Activated CD8-positive, alpha-beta T cell treated with anti-CD3 and anti-CD28 coated beads for 36 hours (primary cell): ENCODE measurements at regions not wholly inside any gene's neighbourhood (a gene's known extent, or its start where the extent isn't known, plus 50 kb on each side); places are given as distances from the start of the nearest gene placed in this dataset.

ENCODE experiments used
- ATAC-seq: fragments of 200-7000 bp; cut with Tn5 transposase; one replicate; pipeline ENCODE4 v1.10.0; 2021; ENCODE audit warnings: mild to moderate bottlenecking, moderate library complexity
- CTCF ChIA-PET: fragments of 350-600 bp; sonication (Branson Sonifier 250); formaldehyde crosslinking; loops from one replicate; lab custom pipeline; 2021; ENCODE audit warnings: antibody characterized with exemption; lab: Charles Lee
- POLR2A ChIA-PET: fragments of 350-600 bp; sonication (Branson Sonifier 250); formaldehyde crosslinking; loops from one replicate; lab custom pipeline; 2021; ENCODE audit warnings: antibody characterized with exemption; lab: Charles Lee
- DNase-seq: peaks from one replicate; pipeline ENCODE4 v3.0.0-alpha.2; 2020
- H3K27ac Mint-ChIP-seq: one replicate; pipeline ENCODE4 v1.8.0; 2021; ENCODE audit warnings: mild to moderate bottlenecking, mixed read lengths
- H3K27me3 Mint-ChIP-seq: one replicate; pipeline ENCODE4 v1.8.0; 2021; ENCODE audit warnings: mixed read lengths
- H3K36me3 Mint-ChIP-seq: one replicate; pipeline ENCODE4 v1.8.0; 2021; ENCODE audit warnings: low read depth, mixed read lengths
- H3K4me1 Mint-ChIP-seq: one replicate; pipeline ENCODE4 v1.8.0; 2021; ENCODE audit warnings: low read depth, mixed read lengths
- H3K4me3 Mint-ChIP-seq: one replicate; pipeline ENCODE4 v1.8.0; 2021; ENCODE audit warnings: mild to moderate bottlenecking, moderate library complexity, mixed read lengths
- H3K9me3 Mint-ChIP-seq: one replicate; pipeline ENCODE4 v1.8.0; 2021; ENCODE audit warnings: mixed read lengths
- intact Hi-C: fragments of 100-400 bp; cut with micrococcal nuclease; formaldehyde crosslinking; loops from one replicate; pipeline ENCODE4 v1.10.0; 2022
- TF ChIP-seq, protein P1 (sequence below): fragments of 200-600 bp; IDR thresholded peaks from one replicate; pipeline ENCODE4 v1.8.0; 2022; ENCODE audit warnings: antibody characterized with exemption, mild to moderate bottlenecking

DNA sequence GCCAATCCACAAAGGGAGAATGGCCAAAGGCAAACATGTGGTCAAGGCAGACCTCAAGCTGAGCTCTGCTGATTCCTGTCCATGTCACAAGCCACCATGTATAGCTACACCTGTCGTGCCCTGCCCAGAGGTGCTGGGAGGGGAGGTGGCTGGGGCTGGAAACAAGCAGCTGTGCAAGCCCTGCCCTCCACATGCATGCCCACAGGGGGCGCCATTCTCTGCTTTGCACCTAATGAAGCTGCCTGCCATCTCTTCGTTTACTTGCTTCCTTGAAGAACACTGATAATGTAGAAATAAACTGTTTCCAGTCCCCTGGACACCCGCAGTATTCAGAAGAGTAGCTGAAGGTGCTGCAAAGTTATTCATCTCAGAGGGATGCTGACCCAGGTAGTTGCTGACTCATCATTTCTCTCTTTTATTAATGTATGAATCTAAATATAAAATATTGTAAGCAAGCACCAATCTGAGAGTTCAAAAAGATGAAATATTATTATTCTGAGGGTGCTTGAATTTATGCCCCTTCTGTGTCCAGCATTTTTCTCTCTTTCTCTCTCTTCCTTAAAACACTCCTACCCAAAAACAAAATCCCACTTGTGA, 278.6 kb downstream of the ADGRA3 start:
- no peaks in the 10 kb centered on the region for H3K27me3 Mint-ChIP-seq
- ChIA-PET CTCF (interaction anchor here (0.5 to 2.3 kb wide), 5 partner anchors 9 to 447 kb away, joined by 3 to 9 read pairs (median 4); no protein-coding TSS in a partner anchor), POLR2A (no interaction called here)
- peaks cover 7% of the 10 kb centered on the region for H3K4me1 Mint-ChIP-seq
- peak; percentile 74 for DNase-seq
- H3K9me3 Mint-ChIP-seq, result peaks cover 2% of the 10 kb centered on the region
- TF ChIP-seq, protein P1, sequence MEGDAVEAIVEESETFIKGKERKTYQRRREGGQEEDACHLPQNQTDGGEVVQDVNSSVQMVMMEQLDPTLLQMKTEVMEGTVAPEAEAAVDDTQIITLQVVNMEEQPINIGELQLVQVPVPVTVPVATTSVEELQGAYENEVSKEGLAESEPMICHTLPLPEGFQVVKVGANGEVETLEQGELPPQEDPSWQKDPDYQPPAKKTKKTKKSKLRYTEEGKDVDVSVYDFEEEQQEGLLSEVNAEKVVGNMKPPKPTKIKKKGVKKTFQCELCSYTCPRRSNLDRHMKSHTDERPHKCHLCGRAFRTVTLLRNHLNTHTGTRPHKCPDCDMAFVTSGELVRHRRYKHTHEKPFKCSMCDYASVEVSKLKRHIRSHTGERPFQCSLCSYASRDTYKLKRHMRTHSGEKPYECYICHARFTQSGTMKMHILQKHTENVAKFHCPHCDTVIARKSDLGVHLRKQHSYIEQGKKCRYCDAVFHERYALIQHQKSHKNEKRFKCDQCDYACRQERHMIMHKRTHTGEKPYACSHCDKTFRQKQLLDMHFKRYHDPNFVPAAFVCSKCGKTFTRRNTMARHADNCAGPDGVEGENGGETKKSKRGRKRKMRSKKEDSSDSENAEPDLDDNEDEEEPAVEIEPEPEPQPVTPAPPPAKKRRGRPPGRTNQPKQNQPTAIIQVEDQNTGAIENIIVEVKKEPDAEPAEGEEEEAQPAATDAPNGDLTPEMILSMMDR, result peak; percentile 62
- peak overlapping the region; percentile 53 for H3K4me3 Mint-ChIP-seq
- intact Hi-C loops, result loop anchor here (5.0 kb wide), 1 partner anchor 150 kb away; no protein-coding TSS in a partner anchor
- no peak overlapping the region for H3K27ac Mint-ChIP-seq
- peak; percentile 64 for ATAC-seq
- no peaks in the 10 kb centered on the region for H3K36me3 Mint-ChIP-seq

DNA sequence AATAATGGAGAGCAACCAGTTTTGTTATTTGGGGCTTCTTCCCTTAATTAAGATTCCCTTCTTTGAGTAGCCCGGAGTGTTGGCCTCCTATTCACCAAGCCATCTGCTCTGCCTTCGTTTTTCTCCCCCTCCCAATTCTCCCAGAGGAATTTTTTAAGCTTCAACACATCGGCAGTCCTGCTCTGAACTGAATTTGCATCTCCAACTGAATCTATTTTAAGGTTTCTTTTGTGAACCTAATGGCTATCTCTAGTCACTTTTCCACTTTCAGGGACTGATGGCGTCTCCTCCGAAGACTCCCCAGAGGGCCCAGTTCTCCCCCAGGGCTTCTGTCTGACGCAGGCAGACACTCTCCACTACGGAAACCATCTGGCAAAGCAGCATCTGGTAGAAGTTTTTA, 280.2 kb downstream of the ADGRA3 start:
- H3K27me3 Mint-ChIP-seq, result no peaks in the 10 kb centered on the region
- H3K27ac Mint-ChIP-seq, result no peak overlapping the region
- intact Hi-C loops, result loop anchor here (5.0 kb wide), 1 partner anchor 152 kb away; no protein-coding TSS in a partner anchor
- H3K4me1 Mint-ChIP-seq, result peaks cover 4% of the 10 kb centered on the region
- H3K36me3 Mint-ChIP-seq, result no peaks in the 10 kb centered on the region
- DNase-seq, result no peak
- CTCF ChIA-PET, result interaction anchor here (1.0 to 1.2 kb wide), 3 partner anchors 13 to 446 kb away, joined by 3 read pairs; no protein-coding TSS in a partner anchor
- TF ChIP-seq, protein P1, result no peak
- no peak for ATAC-seq
- H3K4me3 Mint-ChIP-seq, result no peak overlapping the region
- POLR2A ChIA-PET, result no interaction called here
- H3K9me3 Mint-ChIP-seq, result no peaks in the 10 kb centered on the region

DNA sequence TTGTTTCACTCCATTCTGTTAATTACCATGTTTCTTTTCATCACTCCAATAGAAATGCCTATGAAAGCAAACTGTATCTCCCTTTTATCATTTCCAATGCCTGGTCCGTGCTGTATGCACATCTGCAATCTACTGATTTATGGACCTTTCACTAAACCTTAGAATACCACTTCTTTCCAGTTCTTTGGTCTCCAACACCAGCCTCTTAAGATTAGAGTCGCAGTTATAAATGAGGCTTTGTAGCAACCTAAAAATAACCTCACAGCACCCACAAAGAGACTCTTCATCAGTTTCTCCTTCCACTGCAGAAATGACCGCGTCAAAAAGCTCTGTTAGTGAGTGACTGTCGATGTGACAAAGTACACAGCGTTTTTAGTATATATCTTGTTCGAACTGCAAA, 282.6 kb downstream of the ADGRA3 start:
- DNase-seq (no peak), ATAC-seq (no peak)
- no peaks in the 10 kb centered on the region for H3K36me3 Mint-ChIP-seq
- no peaks in the 10 kb centered on the region for H3K9me3 Mint-ChIP-seq
- no peaks in the 10 kb centered on the region for H3K27me3 Mint-ChIP-seq
- ChIA-PET CTCF (no interaction called here), POLR2A (no interaction called here)
- intact Hi-C loops, result no loop called here
- peaks cover 2% of the 10 kb centered on the region for H3K4me1 Mint-ChIP-seq
- TF ChIP-seq, protein P1, result no peak
- no peak overlapping the region for H3K4me3 Mint-ChIP-seq
- H3K27ac Mint-ChIP-seq, result no peak overlapping the region

DNA sequence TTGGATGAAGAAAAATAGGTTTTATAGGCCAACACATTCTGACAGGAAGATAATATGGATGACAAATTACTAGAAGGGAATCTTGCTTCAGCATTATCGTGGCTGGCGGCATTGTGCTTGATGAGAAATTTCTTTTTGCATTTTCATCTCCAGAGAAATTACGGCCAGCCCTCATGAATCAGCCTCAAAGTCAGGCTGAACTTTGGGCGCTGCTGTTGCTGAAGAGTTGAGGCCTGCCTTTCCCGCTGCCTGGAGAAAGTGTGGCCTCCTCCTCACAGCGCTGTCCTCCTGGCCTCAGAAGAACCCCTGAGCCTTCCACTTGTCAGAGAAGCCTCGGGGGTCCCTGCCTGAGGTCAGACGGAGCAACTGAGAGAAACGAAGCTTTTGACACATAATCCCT, 272.4 kb upstream of the KCNIP4 start:
- Mint-ChIP-seq H3K27me3 (no peaks in the 10 kb centered on the region), H3K4me1 (no peaks in the 10 kb centered on the region), H3K4me3 (no peak overlapping the region), H3K36me3 (no peaks in the 10 kb centered on the region), H3K9me3 (no peaks in the 10 kb centered on the region), H3K27ac (no peak overlapping the region)
- ChIA-PET CTCF (interaction anchor here (0.8 kb wide), 1 partner anchor 169 kb away, joined by 3 read pairs; no protein-coding TSS in a partner anchor), POLR2A (no interaction called here)
- TF ChIP-seq, protein P1, result no peak
- ATAC-seq, result no peak
- no peak for DNase-seq
- intact Hi-C loops, result no loop called here

DNA sequence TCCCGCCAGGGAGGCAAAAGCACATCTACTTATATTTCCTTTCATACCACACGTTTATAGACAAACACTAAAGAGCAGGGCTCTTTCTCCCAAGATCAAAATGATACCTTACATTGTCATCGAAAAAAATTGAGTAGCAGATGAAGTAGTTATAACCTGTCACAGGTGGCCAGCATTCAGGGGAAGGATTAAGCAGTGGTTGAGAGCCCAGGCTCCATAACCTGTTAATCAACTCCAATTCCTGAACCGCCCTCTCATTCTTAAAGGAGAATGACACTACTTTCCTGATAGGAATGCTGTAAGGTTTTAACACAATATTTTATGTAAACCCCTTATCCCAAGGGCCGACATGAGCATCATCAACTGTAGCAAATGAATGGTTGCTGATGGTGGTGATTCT, 268.9 kb upstream of the KCNIP4 start:
- intact Hi-C loops, result no loop called here
- ATAC-seq (no peak), DNase-seq (no peak)
- Mint-ChIP-seq H3K27me3 (peaks cover under 1% of the 10 kb centered on the region), H3K27ac (no peak overlapping the region), H3K4me1 (no peaks in the 10 kb centered on the region), H3K4me3 (no peak overlapping the region), H3K9me3 (no peaks in the 10 kb centered on the region), H3K36me3 (no peaks in the 10 kb centered on the region)
- TF ChIP-seq, protein P1, result no peak
- ChIA-PET CTCF (no interaction called here), POLR2A (no interaction called here)
